HepG2 (cell line): ENCODE measurements at regions not wholly inside any gene's neighbourhood (a gene's known extent, or its start where the extent isn't known, plus 50 kb on each side); places are given as distances from the start of the nearest gene placed in this dataset.

Experiments used
- BCLAF1 ChIP-seq: fragments of 450-650 bp; IDR thresholded peaks from 2 replicates; pipeline ENCODE4 v1.6.1; 2017; ENCODE audit warnings: mild to moderate bottlenecking
- ZMYM4 ChIP-seq: sonication (generic); formaldehyde crosslinking; IDR thresholded peaks from 2 replicates; pipeline ENCODE4 v1.8.1; 2023; ENCODE audit warnings: mild to moderate bottlenecking, missing genetic modification reagents
- ZNF3 ChIP-seq: IDR thresholded peaks from 2 replicates; pipeline ENCODE4 v1.7.0; 2017; ENCODE audit warnings: inconsistent platforms
- ZNF407 ChIP-seq: sonication (generic); formaldehyde crosslinking; IDR thresholded peaks from one replicate; pipeline ENCODE4 v1.5.1; 2020; ENCODE audit warnings: mild to moderate bottlenecking, missing genetic modification reagents; ENCODE audit errors: not compliant biosample characterization
- ZNF776 ChIP-seq: sonication (generic); formaldehyde crosslinking; IDR thresholded peaks from 2 replicates; pipeline ENCODE4 v1.4.0; 2020; ENCODE audit warnings: mild to moderate bottlenecking, missing genetic modification reagents

GRCh38 chr21:28783641-28784185, 209.0 kb downstream of the LTN1 start (continued):
- no peak for TF ChIP-seq ZNF407 (CRISPR knock-in tag)
- no peak for TF ChIP-seq ZNF3 (CRISPR knock-in tag)
- no peak for TF ChIP-seq ZNF776 (CRISPR knock-in tag)
- TF ChIP-seq ZMYM4, result no peak
- no peak for TF ChIP-seq BCLAF1
